Neuronal stem cell (in vitro differentiated cells): ENCODE measurements at regions not wholly inside any gene's neighbourhood (a gene's known extent, or its start where the extent isn't known, plus 50 kb on each side); places are given as distances from the start of the nearest gene placed in this dataset.

Source experiments
- DNase-seq: peaks from one replicate; pipeline ENCODE4 v3.0.0-alpha.2; 2013; ENCODE audit warnings: low spot score
- H2AFZ ChIP-seq: one replicate; pipeline ENCODE4 v1.6.1; 2013; ENCODE audit warnings: mild to moderate bottlenecking, low read length, inconsistent platforms
- H2AK5ac ChIP-seq: 2 replicates; pipeline ENCODE4 v1.6.1; 2013; ENCODE audit warnings: low read depth, mild to moderate bottlenecking, inconsistent platforms, low read length, moderate library complexity, mixed read lengths
- H2BK120ac ChIP-seq: 2 replicates; pipeline ENCODE4 v1.6.1; 2013; ENCODE audit warnings: low read depth, mild to moderate bottlenecking, inconsistent platforms, low read length, moderate library complexity, mixed read lengths
- H2BK12ac ChIP-seq: one replicate; pipeline ENCODE4 v1.6.1; 2013; ENCODE audit warnings: low read length, inconsistent platforms
- H2BK15ac ChIP-seq: 2 replicates; pipeline ENCODE4 v1.6.1; 2013; ENCODE audit warnings: mild to moderate bottlenecking, low read length, inconsistent platforms, mixed read lengths
- H2BK5ac ChIP-seq: one replicate; pipeline ENCODE4 v1.6.1; 2013; ENCODE audit warnings: inconsistent platforms, mild to moderate bottlenecking, low read length, moderate library complexity
- H3K14ac ChIP-seq: one replicate; pipeline ENCODE4 v1.6.1; 2013; ENCODE audit warnings: low read length, inconsistent platforms
- H3K18ac ChIP-seq: 2 replicates; pipeline ENCODE4 v1.6.1; 2013; ENCODE audit warnings: low read length, inconsistent platforms
- H3K23ac ChIP-seq: 2 replicates; pipeline ENCODE4 v1.6.1; 2013; ENCODE audit warnings: low read depth, mild to moderate bottlenecking, mixed read lengths, low read length, inconsistent platforms; ENCODE audit not compliant: poor library complexity
- H3K27ac ChIP-seq: replicated peaks from 3 replicates; pipeline ENCODE4 v1.5.1; 2013; ENCODE audit warnings: low read length, inconsistent platforms
- H3K27me3 ChIP-seq, 3 experiments: 2 replicates each; pipeline ENCODE4 v1.6.1; 2013; ENCODE audit warnings: low read length in 3 of 3, mild to moderate bottlenecking in 2 of 3, inconsistent platforms in 1 of 3, low read depth in 1 of 3, mixed read lengths in 1 of 3, moderate library complexity in 1 of 3; ENCODE audit not compliant: control insufficient read depth in 3 of 3, insufficient read depth in 3 of 3
- H3K36me3 ChIP-seq, 2 donors: replicated peaks in 1 of 2; 2 replicates each; pipeline ENCODE4 v1.6.1; 2013; ENCODE audit warnings: low read length in 2 of 2; ENCODE audit not compliant: control insufficient read depth in 2 of 2, insufficient read depth in 2 of 2
- H3K4ac ChIP-seq: 2 replicates; pipeline ENCODE4 v1.6.1; 2013; ENCODE audit warnings: inconsistent platforms, mild to moderate bottlenecking, low read length, moderate library complexity
- H3K4me1 ChIP-seq, 2 donors: 1 replicate in 1 of 2; 2 replicates in 1 of 2; pipeline ENCODE4 v1.6.1; 2013; ENCODE audit warnings: low read length in 2 of 2, low read depth in 1 of 2; ENCODE audit not compliant: control insufficient read depth in 2 of 2, insufficient read depth in 1 of 2
- H3K4me2 ChIP-seq: one replicate; pipeline ENCODE4 v1.6.1; 2013; ENCODE audit warnings: mild to moderate bottlenecking, low read length, inconsistent platforms; ENCODE audit not compliant: insufficient read depth, poor library complexity, severe bottlenecking
- H3K4me3 ChIP-seq, 2 donors: 2 replicates each; pipeline ENCODE4 v1.5.1; 2013; ENCODE audit warnings: low read length in 2 of 2, mild to moderate bottlenecking in 2 of 2, inconsistent platforms in 1 of 2, moderate library complexity in 1 of 2
- H3K79me1 ChIP-seq: one replicate; pipeline ENCODE4 v1.6.1; 2013; ENCODE audit warnings: low read depth, mild to moderate bottlenecking, inconsistent platforms, low read length, moderate library complexity
- H3K9ac ChIP-seq: one replicate; pipeline ENCODE4 v1.6.1; 2013; ENCODE audit warnings: mild to moderate bottlenecking, low read depth, low read length, inconsistent platforms; ENCODE audit not compliant: poor library complexity
- H3K9me3 ChIP-seq, 2 donors: replicated peaks in 1 of 2; 2 replicates each; pipeline versions ENCODE3 to v1.6.1; 2013; ENCODE audit warnings: low read length in 2 of 2, mild to moderate bottlenecking in 2 of 2, inconsistent platforms in 1 of 2, low read depth in 1 of 2, mixed read lengths in 1 of 2, moderate library complexity in 1 of 2; ENCODE audit not compliant: control insufficient read depth in 2 of 2, insufficient read depth in 1 of 2
- H4K8ac ChIP-seq: one replicate; pipeline ENCODE4 v1.6.1; 2013; ENCODE audit warnings: low read depth, mild to moderate bottlenecking, inconsistent platforms, low read length, moderate library complexity
- H4K91ac ChIP-seq: one replicate; pipeline ENCODE4 v1.6.1; 2013; ENCODE audit warnings: low read length, low read depth, mild to moderate bottlenecking, inconsistent platforms; ENCODE audit not compliant: poor library complexity
- WGBS, 2 donors: extraction: QIAGEN DNeasy Blood & Tissue Kit; methylation state at CpG; one replicate each; pipeline ENCODE4 v1.1.7; 2013; ENCODE audit warnings: missing lambda C conversion rate in 2 of 2, mixed read lengths in 1 of 2; ENCODE audit not compliant: insufficient read length in 2 of 2, insufficient replicate concordance in 1 of 2; ENCODE audit errors: extremely low coverage in 2 of 2; 5-methylcytosine and 5-hydroxymethylcytosine counted together

DNA sequence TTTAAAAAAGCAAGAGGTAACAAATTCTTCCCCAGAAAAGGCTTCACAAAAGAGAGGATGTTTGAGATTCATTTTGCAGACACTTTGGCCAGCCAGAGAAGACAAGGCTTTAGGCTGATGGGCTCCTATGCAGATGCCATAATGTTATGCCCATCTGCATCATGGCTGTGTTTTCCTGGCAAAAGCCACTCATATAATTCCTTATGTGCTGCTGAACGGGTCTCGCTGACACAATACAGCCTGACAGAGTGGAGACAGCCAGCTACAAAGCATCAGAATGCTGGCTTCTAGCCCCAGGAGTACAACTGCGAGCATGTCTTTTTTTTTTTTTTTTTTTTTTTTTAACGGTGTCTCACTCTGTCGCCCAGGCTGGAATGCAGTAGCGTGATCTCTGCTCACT, 1157.4 kb upstream of the AUTS2 start:
- H2BK15ac ChIP-seq: no peak overlapping the region
- H2AFZ ChIP-seq: no peak overlapping the region
- no peak overlapping the region for H3K4me3 ChIP-seq
- no peaks in the 10 kb centered on the region for H3K27me3 ChIP-seq
- no peak overlapping the region for H3K14ac ChIP-seq
- no peak overlapping the region for H3K27ac ChIP-seq
- H4K8ac ChIP-seq: no peak overlapping the region
- H3K36me3 ChIP-seq: no peaks in the 10 kb centered on the region
- H2BK120ac ChIP-seq: no peak overlapping the region
- peaks cover 0 to 1% of the 10 kb centered on the region in 2 donors for H3K4me1 ChIP-seq
- no peak overlapping the region for H3K18ac ChIP-seq
- H3K9me3 ChIP-seq: peaks cover 0 to 2% of the 10 kb centered on the region in 2 donors
- H2BK12ac ChIP-seq: no peak overlapping the region
- DNase-seq: no peak
- no peak overlapping the region for H3K23ac ChIP-seq
- no peak overlapping the region for H2BK5ac ChIP-seq
- no peak overlapping the region for H3K4me2 ChIP-seq
- no peak overlapping the region for H3K4ac ChIP-seq
- no peak overlapping the region for H3K9ac ChIP-seq
- WGBS, 2 donors: no CpG with 5 or more reads among the region's 6 CpGs
- no peak overlapping the region for H4K91ac ChIP-seq
- H2AK5ac ChIP-seq: no peak overlapping the region
- no peaks in the 10 kb centered on the region for H3K79me1 ChIP-seq

DNA sequence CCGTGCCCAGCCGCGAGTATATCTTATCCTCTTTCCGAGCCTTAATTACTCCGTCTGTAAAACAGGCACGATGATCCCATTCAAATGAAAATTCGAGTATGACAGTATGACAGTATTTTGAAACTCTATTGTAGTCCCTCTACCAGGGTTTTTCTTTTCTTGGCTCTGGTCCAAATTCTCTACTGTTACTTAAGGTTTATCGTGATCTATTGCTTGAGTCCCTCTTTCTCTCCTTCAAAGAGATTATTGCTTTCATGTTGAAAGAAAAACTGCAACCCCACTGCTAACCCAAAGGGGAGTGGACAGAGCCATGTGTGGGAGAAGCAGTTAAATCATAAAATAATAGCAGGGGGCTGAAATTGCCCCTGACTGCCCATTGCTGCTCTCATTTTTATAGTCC, 1156.6 kb upstream of the AUTS2 start:
- no peak overlapping the region for H4K91ac ChIP-seq
- no peak overlapping the region for H3K9ac ChIP-seq
- H2BK120ac ChIP-seq: no peak overlapping the region
- H3K4ac ChIP-seq: no peak overlapping the region
- H3K4me1 ChIP-seq: peaks cover 0 to 1% of the 10 kb centered on the region in 2 donors
- no peak overlapping the region for H2BK15ac ChIP-seq
- H2BK12ac ChIP-seq: no peak overlapping the region
- no peaks in the 10 kb centered on the region for H3K79me1 ChIP-seq
- no peak overlapping the region for H3K23ac ChIP-seq
- no peak overlapping the region for H3K27ac ChIP-seq
- no peaks in the 10 kb centered on the region for H3K36me3 ChIP-seq
- no peak overlapping the region for H3K4me2 ChIP-seq
- H2BK5ac ChIP-seq: no peak overlapping the region
- H2AK5ac ChIP-seq: no peak overlapping the region
- H3K27me3 ChIP-seq: no peaks in the 10 kb centered on the region
- H2AFZ ChIP-seq: no peak overlapping the region
- no CpG with 5 or more reads among the region's 8 CpGs for WGBS, 2 donors
- DNase-seq: no peak
- no peak overlapping the region for H3K14ac ChIP-seq
- H4K8ac ChIP-seq: no peak overlapping the region
- peaks cover 0 to 2% of the 10 kb centered on the region in 2 donors for H3K9me3 ChIP-seq
- H3K18ac ChIP-seq: no peak overlapping the region
- H3K4me3 ChIP-seq: no peak overlapping the region

DNA sequence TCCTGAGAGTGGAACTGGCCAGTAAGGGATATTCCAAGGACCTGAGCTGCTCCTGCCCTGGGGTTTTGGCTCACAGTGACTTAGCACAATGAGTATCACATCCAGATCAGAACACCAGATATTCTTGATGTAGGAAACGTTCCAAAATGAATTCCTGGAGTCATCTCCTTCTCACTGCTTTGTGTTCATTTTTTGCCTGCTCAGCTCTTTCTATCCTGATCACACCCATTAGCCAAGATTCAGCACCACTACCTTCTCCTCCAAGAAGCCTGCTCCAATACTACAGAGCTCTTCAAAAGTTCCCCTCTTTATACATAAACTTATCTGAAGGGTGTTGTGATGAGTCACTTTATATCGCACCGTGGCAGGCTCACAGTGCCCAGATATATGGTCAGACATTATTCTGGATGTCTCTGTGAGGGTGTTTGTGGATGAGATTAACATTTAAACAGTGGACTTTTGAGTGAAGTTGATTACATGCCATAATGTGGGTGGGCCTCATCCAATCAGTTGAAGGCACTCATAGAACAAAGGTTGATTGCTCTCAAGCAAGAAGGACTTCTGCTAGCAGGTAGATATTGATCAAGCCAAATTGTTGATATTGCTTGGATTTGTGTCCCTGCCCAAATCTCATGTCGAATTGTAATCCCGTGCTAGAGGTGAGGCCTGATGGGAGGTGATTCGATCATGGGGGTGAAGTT, 1155.2 kb upstream of the AUTS2 start:
- no peak overlapping the region for H3K4ac ChIP-seq
- H3K9ac ChIP-seq: no peak overlapping the region
- WGBS, 2 donors: no CpG with 5 or more reads among the region's 6 CpGs
- H4K91ac ChIP-seq: no peak overlapping the region
- no peak overlapping the region for H2AFZ ChIP-seq
- no peak for DNase-seq
- H2BK120ac ChIP-seq: no peak overlapping the region
- H3K4me1 ChIP-seq: peaks cover 0 to 1% of the 10 kb centered on the region in 2 donors
- H3K14ac ChIP-seq: no peak overlapping the region
- H2AK5ac ChIP-seq: no peak overlapping the region
- H3K4me3 ChIP-seq: no peak overlapping the region
- no peak overlapping the region for H3K23ac ChIP-seq
- no peak overlapping the region for H2BK5ac ChIP-seq
- H3K18ac ChIP-seq: no peak overlapping the region
- H3K36me3 ChIP-seq: no peaks in the 10 kb centered on the region
- H3K9me3 ChIP-seq: peaks cover 0 to 2% of the 10 kb centered on the region in 2 donors
- H3K27me3 ChIP-seq: no peaks in the 10 kb centered on the region
- no peak overlapping the region for H2BK12ac ChIP-seq
- H3K4me2 ChIP-seq: no peak overlapping the region
- H3K79me1 ChIP-seq: no peaks in the 10 kb centered on the region
- H3K27ac ChIP-seq: no peak overlapping the region
- no peak overlapping the region for H2BK15ac ChIP-seq
- H4K8ac ChIP-seq: no peak overlapping the region

DNA sequence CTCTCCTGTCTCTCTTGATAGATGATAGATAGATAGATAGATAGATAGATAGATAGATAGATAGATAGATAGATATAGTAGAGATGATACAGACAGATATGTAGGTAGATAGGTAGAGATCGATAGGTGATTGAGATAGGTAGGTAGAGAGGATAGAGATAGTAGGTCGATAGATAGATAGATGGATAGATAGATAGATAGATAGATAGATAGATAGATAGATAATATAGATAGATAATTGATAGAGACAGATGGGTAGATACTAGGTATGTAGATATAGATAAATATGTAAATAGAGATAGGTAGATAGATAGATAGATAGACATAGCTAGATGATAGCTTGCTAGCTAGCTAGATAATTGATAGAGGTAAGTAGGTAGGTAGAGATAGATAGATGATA, 1154.2 kb upstream of the AUTS2 start:
- peaks cover 0 to 1% of the 10 kb centered on the region in 2 donors for H3K4me1 ChIP-seq
- H3K23ac ChIP-seq: no peak overlapping the region
- no peak overlapping the region for H3K27ac ChIP-seq
- H3K4me3 ChIP-seq: no peak overlapping the region
- no peak overlapping the region for H3K18ac ChIP-seq
- H2BK12ac ChIP-seq: no peak overlapping the region
- peaks cover 0 to 2% of the 10 kb centered on the region in 2 donors for H3K9me3 ChIP-seq
- H3K9ac ChIP-seq: no peak overlapping the region
- H2AFZ ChIP-seq: no peak overlapping the region
- H3K27me3 ChIP-seq: no peaks in the 10 kb centered on the region
- H4K91ac ChIP-seq: no peak overlapping the region
- no peak overlapping the region for H4K8ac ChIP-seq
- no peak overlapping the region for H2BK15ac ChIP-seq
- H2BK120ac ChIP-seq: no peak overlapping the region
- DNase-seq: no peak
- H3K4me2 ChIP-seq: no peak overlapping the region
- H3K14ac ChIP-seq: no peak overlapping the region
- 100% methylated on average over 2 of the region's 2 CpGs for WGBS, 2 donors
- no peak overlapping the region for H2AK5ac ChIP-seq
- no peak overlapping the region for H2BK5ac ChIP-seq
- H3K79me1 ChIP-seq: no peaks in the 10 kb centered on the region
- no peak overlapping the region for H3K4ac ChIP-seq
- no peaks in the 10 kb centered on the region for H3K36me3 ChIP-seq
